Fibroblast of villous mesenchyme (primary cell): ENCODE measurements at regions not wholly inside any gene's neighbourhood (a gene's known extent, or its start where the extent isn't known, plus 50 kb on each side); places are given as distances from the start of the nearest gene placed in this dataset.

Source experiments
- DNase-seq: peaks from one replicate; pipeline ENCODE4 v3.0.0-alpha.2; 2010; ENCODE audit warnings: low read depth
- H3K4me3 ChIP-seq: 2 replicates; pipeline ENCODE4 v1.5.1; 2011; ENCODE audit warnings: low read depth, mild to moderate bottlenecking, low read length
- CTCF ChIP-seq: IDR thresholded peaks from 2 replicates; pipeline ENCODE4 v1.5.1; 2012; ENCODE audit warnings: low read depth, mild to moderate bottlenecking, low read length; ENCODE audit not compliant: insufficient read depth

- no peak for TF ChIP-seq CTCF
- no peak for DNase-seq
- no peak overlapping the region for H3K4me3 ChIP-seq
These were observed 126.7 kb upstream of the CENPE start for GRCh38 chr4:103324811-103325210.

GRCh38 chr4:103318327-103318726, 120.2 kb upstream of the CENPE start:
- no peak for DNase-seq

GRCh38 chr4:103308248-103308561, 110.1 kb upstream of the CENPE start:
- DNase-seq = no peak
- TF ChIP-seq CTCF = no peak
- no peak overlapping the region for H3K4me3 ChIP-seq

More at GRCh38 chr4:103318327-103318726, 120.2 kb upstream of the CENPE start:
- H3K4me3 ChIP-seq = no peak overlapping the region
- no peak for TF ChIP-seq CTCF

GRCh38 chr4:103307453-103308247, 109.5 kb upstream of the CENPE start:
- no peak for DNase-seq
- no peak for TF ChIP-seq CTCF
- no peak overlapping the region for H3K4me3 ChIP-seq

- no peak overlapping the region for H3K4me3 ChIP-seq
- no peak for DNase-seq
- no peak for TF ChIP-seq CTCF
These were observed 108.8 kb upstream of the CENPE start for GRCh38 chr4:103306870-103307375.

- no peak overlapping the region for H3K4me3 ChIP-seq
- no peak for TF ChIP-seq CTCF
- DNase-seq = no peak
These were observed 107.2 kb upstream of the CENPE start for GRCh38 chr4:103305355-103305754.

- no peak for TF ChIP-seq CTCF
- DNase-seq = no peak
- H3K4me3 ChIP-seq = no peak overlapping the region
These were observed 104.9 kb upstream of the CENPE start for GRCh38 chr4:103303011-103303410.
